GM12864 (cell line): ENCODE measurements at regions not wholly inside any gene's neighbourhood (a gene's known extent, or its start where the extent isn't known, plus 50 kb on each side); places are given as distances from the start of the nearest gene placed in this dataset.

Experiments
- DNase-seq: peaks from one replicate; pipeline ENCODE4 v3.0.0-alpha.2; 2011; ENCODE audit warnings: low read depth
- H3K4me3 ChIP-seq: 2 replicates; pipeline ENCODE4 v1.5.1; 2011; ENCODE audit warnings: mild to moderate bottlenecking, low read depth, low read length, control low read depth
- TF ChIP-seq, protein P1 (sequence below): IDR thresholded peaks from 2 replicates; pipeline ENCODE4 v1.5.1; 2011; ENCODE audit warnings: low read depth, mild to moderate bottlenecking, moderate library complexity, low read length, control low read depth, inconsistent platforms; ENCODE audit errors: missing control alignments

DNA sequence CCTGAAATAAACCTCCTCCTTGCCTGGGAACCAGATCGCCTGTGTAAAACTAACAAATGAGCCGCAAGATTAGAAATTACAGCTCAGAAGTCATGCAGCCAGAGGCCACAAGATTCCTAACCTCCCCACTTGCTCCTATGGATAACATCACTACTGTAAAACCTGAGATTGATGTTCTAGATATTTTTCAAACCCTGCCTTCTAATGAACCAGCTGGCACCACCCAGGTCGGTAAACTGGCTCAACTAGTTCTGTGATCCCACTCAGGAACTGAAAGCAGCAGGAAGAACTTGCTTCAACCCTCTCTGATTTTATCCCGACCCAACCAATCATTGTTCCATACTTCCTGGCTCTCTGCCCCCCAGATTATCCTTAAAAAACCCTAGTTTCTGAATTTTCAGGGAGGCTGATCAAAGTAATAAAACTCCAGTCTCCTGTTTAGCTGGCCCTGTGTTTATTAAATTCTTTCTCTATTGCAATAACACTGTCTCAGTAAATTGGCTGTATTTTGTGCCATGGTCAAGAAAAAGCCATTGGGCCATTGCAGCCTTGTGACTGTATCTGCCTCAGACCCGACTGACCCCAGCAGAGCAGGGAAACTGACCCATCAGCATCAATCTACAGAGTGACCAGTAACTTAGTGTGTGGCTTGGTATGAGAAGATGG, 98.9 kb downstream of the RPLP1 start:
- no peak for DNase-seq
- TF ChIP-seq, protein P1, sequence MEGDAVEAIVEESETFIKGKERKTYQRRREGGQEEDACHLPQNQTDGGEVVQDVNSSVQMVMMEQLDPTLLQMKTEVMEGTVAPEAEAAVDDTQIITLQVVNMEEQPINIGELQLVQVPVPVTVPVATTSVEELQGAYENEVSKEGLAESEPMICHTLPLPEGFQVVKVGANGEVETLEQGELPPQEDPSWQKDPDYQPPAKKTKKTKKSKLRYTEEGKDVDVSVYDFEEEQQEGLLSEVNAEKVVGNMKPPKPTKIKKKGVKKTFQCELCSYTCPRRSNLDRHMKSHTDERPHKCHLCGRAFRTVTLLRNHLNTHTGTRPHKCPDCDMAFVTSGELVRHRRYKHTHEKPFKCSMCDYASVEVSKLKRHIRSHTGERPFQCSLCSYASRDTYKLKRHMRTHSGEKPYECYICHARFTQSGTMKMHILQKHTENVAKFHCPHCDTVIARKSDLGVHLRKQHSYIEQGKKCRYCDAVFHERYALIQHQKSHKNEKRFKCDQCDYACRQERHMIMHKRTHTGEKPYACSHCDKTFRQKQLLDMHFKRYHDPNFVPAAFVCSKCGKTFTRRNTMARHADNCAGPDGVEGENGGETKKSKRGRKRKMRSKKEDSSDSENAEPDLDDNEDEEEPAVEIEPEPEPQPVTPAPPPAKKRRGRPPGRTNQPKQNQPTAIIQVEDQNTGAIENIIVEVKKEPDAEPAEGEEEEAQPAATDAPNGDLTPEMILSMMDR, result no peak
- H3K4me3 ChIP-seq, result no peak overlapping the region

DNA sequence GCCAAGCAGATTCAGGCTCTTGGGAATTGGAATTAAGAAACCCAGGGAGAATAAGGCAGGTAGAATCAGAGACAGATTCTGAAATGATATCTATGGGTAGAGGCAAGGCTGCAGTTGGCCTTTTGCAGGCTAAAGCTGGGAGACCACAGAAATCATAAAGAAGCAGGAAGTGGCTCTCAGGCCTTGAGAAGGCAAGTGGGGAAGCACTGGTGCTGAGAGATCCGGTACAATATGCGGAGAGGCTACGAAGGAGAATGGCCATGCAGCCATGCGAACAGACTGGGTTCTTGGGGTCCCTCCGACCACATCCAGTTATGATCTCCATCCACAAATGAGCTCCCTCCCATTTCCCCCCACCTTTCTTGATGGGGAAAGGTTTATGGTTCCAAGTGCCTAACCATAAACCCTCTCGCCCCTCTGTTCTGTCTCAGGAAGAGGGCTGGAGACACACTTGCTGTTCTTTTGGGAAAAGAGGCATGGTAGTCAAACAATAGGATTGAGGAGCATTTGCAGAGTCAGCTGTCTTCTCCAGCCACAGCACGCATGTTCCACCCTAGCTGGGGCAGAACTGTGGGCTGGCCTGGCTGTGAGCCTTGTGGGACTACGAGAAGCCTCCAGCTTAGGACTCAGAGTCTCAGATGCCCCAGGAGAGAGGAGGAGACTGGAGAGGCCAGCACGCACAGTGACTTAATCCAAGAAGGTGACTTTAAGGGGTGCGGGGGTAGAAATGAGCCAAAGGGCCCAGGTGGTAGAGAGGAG, 99.6 kb downstream of the RPLP1 start:
- no peak for DNase-seq
- no peak overlapping the region for H3K4me3 ChIP-seq
- TF ChIP-seq, protein P1, result no peak

DNA sequence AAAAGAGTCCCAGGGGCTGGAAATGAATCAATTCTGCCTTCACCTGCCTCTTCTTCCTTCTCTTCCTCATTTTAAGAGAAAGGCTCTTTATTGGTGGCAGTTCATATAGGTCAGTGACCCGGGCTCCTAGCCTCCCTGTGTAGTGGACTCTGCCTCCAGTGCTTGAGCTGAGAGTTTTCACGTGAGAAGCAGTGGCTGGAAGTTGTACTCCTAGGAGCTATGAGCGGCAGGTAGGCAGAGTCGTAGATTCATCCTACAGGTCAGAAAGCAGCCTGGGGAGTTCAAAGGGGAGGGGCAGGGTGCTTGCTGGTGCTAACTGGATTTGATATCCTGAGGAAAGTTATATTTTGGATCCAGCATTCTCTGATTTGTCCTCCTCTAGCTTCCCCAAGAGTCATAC, 101.1 kb downstream of the RPLP1 start:
- TF ChIP-seq, protein P1, result no peak
- DNase-seq, result no peak

DNA sequence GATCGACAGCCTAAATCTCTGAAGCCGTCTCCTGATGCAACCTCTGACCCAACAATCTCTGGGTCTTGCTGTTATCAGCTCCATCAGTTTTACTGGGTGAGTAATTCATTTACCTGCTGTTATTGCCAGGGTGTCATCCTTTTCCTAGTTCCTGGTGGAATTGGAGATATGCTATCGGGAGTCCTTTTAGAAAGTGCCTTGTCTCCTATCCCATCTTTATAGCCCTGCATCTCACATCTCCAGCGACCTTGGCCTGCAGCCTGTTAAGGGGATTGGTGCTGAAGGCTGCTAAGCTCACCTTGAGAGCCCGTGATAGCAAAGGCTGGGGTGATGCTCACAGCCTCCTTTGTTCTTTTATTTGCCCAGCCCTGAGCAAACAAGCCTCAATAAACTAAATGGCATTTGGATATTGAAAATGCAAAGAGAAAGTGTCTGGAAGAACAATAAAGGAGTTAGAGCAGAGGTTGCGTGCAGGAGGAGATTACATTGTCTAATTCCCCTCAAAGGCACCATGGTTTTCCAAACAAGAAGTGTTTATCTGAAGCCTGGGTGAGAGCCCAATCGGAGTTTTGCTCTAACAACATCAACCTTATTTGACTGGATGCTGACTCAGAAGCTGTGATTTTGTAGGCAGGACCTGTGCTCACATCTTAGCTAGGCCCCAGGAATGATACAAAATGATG, 101.8 kb downstream of the RPLP1 start:
- H3K4me3 ChIP-seq, result no peak overlapping the region
- TF ChIP-seq, protein P1, result no peak
- no peak for DNase-seq

More for the DNA sequence above, 101.1 kb downstream of the RPLP1 start:
- H3K4me3 ChIP-seq, result no peak overlapping the region

DNA sequence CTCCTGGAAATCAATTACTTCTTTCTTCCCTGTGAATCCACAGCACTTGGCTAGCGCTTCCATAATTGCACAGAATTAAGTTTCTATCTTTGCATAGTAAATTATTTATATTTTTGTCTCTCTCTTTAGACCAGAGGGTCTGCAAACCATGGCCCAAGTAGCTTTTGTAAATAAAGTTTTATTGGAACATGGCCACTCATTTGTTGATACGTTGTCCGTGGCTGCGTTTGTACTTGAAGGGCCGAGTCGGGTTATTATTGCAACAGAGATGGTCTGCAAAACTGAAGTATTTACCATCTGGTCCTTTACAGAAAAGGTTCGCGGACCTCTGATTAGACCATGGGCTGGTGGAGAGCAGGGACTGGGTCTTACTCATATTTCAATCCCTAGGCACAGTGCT, 102.5 kb downstream of the RPLP1 start:
- no peak for DNase-seq
- no peak overlapping the region for H3K4me3 ChIP-seq
- TF ChIP-seq, protein P1, result no peak

DNA sequence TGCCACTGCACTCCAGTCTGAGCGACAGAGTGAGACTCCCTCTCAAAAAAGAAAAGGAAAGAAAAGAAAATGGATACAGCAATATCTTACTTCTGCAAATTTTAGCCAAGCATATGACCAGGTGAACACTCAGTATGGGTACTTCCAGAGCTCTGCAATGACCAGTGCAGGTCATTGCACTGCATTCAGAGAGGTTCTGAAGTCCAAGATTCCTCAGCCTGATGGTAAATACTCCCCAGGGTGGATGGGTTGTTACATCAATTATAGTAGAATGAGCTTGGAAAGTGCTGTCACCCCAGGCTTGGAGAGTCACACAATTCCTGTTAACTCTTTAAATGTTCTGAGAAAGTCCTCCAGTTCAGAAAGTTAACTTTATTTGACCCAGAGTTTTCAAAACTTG, 103.7 kb downstream of the RPLP1 start:
- no peak overlapping the region for H3K4me3 ChIP-seq
- no peak for DNase-seq
- TF ChIP-seq, protein P1, result no peak
